ENCODE measurements at regions not wholly inside any gene's neighbourhood (a gene's known extent, or its start where the extent isn't known, plus 50 kb on each side); places are given as distances from the start of the nearest gene placed in this dataset.

- TF ChIP-seq CEBPB (IDR thresholded peaks at IDR 0.05; ENCODE audit: low read depth): no peak
- no peak for TF ChIP-seq SIN3A (IDR thresholded peaks at IDR 0.05; ENCODE audit: low read depth)
- no peak for TF ChIP-seq POLR2AphosphoS5 (IDR thresholded peaks at IDR 0.05; ENCODE audit: low read depth, low read length)
- TF ChIP-seq, protein P1, sequence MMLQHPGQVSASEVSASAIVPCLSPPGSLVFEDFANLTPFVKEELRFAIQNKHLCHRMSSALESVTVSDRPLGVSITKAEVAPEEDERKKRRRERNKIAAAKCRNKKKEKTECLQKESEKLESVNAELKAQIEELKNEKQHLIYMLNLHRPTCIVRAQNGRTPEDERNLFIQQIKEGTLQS (IDR thresholded peaks at IDR 0.05): no peak
- TF ChIP-seq CBX3 (IDR thresholded peaks at IDR 0.05; ENCODE audit: low read depth): no peak
- TF ChIP-seq RAD21 (IDR thresholded peaks at IDR 0.05; ENCODE audit: low read depth): no peak
- TF ChIP-seq EZH2 (IDR thresholded peaks at IDR 0.05): no peak
- TF ChIP-seq YY1 (IDR thresholded peaks at IDR 0.05; ENCODE audit: extremely low read depth, insufficient replicate concordance, low read depth, low read length): no peak
- no peak for TF ChIP-seq EZH2phosphoT487 (IDR thresholded peaks at IDR 0.05; ENCODE audit: borderline replicate concordance)
- TF ChIP-seq, protein P2, sequence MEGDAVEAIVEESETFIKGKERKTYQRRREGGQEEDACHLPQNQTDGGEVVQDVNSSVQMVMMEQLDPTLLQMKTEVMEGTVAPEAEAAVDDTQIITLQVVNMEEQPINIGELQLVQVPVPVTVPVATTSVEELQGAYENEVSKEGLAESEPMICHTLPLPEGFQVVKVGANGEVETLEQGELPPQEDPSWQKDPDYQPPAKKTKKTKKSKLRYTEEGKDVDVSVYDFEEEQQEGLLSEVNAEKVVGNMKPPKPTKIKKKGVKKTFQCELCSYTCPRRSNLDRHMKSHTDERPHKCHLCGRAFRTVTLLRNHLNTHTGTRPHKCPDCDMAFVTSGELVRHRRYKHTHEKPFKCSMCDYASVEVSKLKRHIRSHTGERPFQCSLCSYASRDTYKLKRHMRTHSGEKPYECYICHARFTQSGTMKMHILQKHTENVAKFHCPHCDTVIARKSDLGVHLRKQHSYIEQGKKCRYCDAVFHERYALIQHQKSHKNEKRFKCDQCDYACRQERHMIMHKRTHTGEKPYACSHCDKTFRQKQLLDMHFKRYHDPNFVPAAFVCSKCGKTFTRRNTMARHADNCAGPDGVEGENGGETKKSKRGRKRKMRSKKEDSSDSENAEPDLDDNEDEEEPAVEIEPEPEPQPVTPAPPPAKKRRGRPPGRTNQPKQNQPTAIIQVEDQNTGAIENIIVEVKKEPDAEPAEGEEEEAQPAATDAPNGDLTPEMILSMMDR (IDR thresholded peaks at IDR 0.05 in 2 of 3, conservative IDR thresholded peaks at IDR 0.05 in 1 of 3; ENCODE audit: borderline replicate concordance in 1 of 3, insufficient read depth in 1 of 3, low read depth in 2 of 3, low read length in 2 of 3): no peak
- TF ChIP-seq POLR2A (IDR thresholded peaks at IDR 0.05; ENCODE audit: borderline replicate concordance, extremely low read depth, insufficient read depth, insufficient read length): no peak
- ChIA-PET POLR2A (no interaction called here), RAD21 (ENCODE audit: low non-redundant PET in 1 of 2, low total read pairs in 2 of 2, uncharacterized antibody in 2 of 2, unreplicated experiment in 2 of 2) (no interaction called here), CTCF (no interaction called here)
- Histone ChIP-seq H3K9me3 (ENCODE audit: control insufficient read depth in 1 of 2, insufficient read depth in 1 of 2, low read depth in 1 of 2, low read length in 2 of 2) (no peaks in the 10 kb centered on the region), H3K4me2 (ENCODE audit: low read length) (no peak overlapping the region), H4K20me1 (ENCODE audit: insufficient read depth) (no peaks in the 10 kb centered on the region), H3K36me3 (ENCODE audit: control insufficient read depth in 1 of 2, insufficient read depth in 2 of 2, low read length in 2 of 2) (no peaks in the 10 kb centered on the region), H3K79me2 (ENCODE audit: insufficient read depth, low read length) (no peaks in the 10 kb centered on the region), H3K9ac (ENCODE audit: low read length) (no peak overlapping the region), H3K4me1 (ENCODE audit: control insufficient read depth in 1 of 2, insufficient read depth in 2 of 2, low read length in 2 of 2) (peaks cover 8 to 20% of the 10 kb centered on the region in 2 experiments; a peak in 3 of 4 replicates), H3K27me3 (ENCODE audit: insufficient read depth, low read length) (no peaks in the 10 kb centered on the region), H3K9me2 (ENCODE audit: insufficient read depth) (no peaks in the 10 kb centered on the region), H3K4me3 (replicated peaks in 1 of 2; ENCODE audit: low read depth in 1 of 2, low read length in 2 of 2) (no peak overlapping the region), H2AFZ (ENCODE audit: low read depth, low read length, poor library complexity, severe bottlenecking) (no peak overlapping the region), H3K27ac (ENCODE audit: low read depth, low read length) (no peak overlapping the region)
- no peak for DNase-seq (ENCODE audit: low read depth, low spot score)
- intact Hi-C loops (cut with micrococcal nuclease): no loop called here
- ATAC-seq: no peak
- no TSS peak for BruUV-seq (replicated peaks)
These were observed 55.5 kb downstream of the PRR15 start for GRCh38 chr7:29619111-29619510.
